GM23338 (cell line): ENCODE measurements at regions not wholly inside any gene's neighbourhood (a gene's known extent, or its start where the extent isn't known, plus 50 kb on each side); places are given as distances from the start of the nearest gene placed in this dataset.

Source experiments
- ATAC-seq: fragments of 200-7000 bp; cut with Tn5 transposase; 3 replicates; pipeline ENCODE4 v1.9.1; 2020
- DNase-seq: peaks from one replicate; pipeline ENCODE4 v3.0.0-alpha.2; 2015; ENCODE audit warnings: low spot score
- H2AFZ ChIP-seq: fragments of 200-600 bp; sonication (generic); 2 replicates; pipeline ENCODE4 v1.8.0; 2016; ENCODE audit warnings: antibody characterized with exemption, mild to moderate bottlenecking, moderate library complexity
- H3F3A ChIP-seq: fragments of 200-600 bp; sonication (generic); replicated peaks from 2 replicates; pipeline ENCODE4 v1.8.0; 2017; ENCODE audit warnings: antibody characterized with exemption, mixed run types, low read depth
- H3K27ac ChIP-seq: fragments of 200-600 bp; sonication (generic); 2 replicates; pipeline ENCODE4 v1.6.1; 2016; ENCODE audit warnings: low read depth
- H3K27me3 ChIP-seq: fragments of 200-600 bp; sonication (generic); 2 replicates; pipeline ENCODE4 v1.8.0; 2016; ENCODE audit warnings: mild to moderate bottlenecking, mixed run types, moderate library complexity; ENCODE audit not compliant: insufficient read depth
- H3K36me3 ChIP-seq: fragments of 200-600 bp; sonication (generic); 2 replicates; pipeline ENCODE4 v1.8.0; 2016; ENCODE audit warnings: mild to moderate bottlenecking; ENCODE audit not compliant: insufficient read depth
- H3K4me1 ChIP-seq: fragments of 200-600 bp; sonication (generic); 2 replicates; pipeline ENCODE4 v1.8.0; 2016; ENCODE audit warnings: mild to moderate bottlenecking, moderate library complexity; ENCODE audit not compliant: insufficient read depth
- H3K4me2 ChIP-seq: fragments of 200-600 bp; sonication (generic); 2 replicates; pipeline ENCODE4 v1.7.1; 2017; ENCODE audit warnings: mixed run types
- H3K4me3 ChIP-seq: fragments of 200-600 bp; sonication (generic); 2 replicates; pipeline ENCODE4 v1.6.1; 2016; ENCODE audit warnings: mixed run types
- H3K79me2 ChIP-seq: fragments of 200-600 bp; sonication (generic); replicated peaks from 2 replicates; pipeline ENCODE4 v1.8.0; 2017; ENCODE audit warnings: mild to moderate bottlenecking; ENCODE audit not compliant: insufficient read depth
- H3K9me2 ChIP-seq: fragments of 200-600 bp; sonication (generic); 2 replicates; pipeline ENCODE4 v1.8.0; 2017; ENCODE audit not compliant: insufficient read depth
- H4K20me1 ChIP-seq: fragments of 200-600 bp; sonication (generic); replicated peaks from 2 replicates; pipeline ENCODE4 v1.8.0; 2017; ENCODE audit warnings: mild to moderate bottlenecking; ENCODE audit not compliant: insufficient read depth
- H3K27ac Mint-ChIP-seq: 2 replicates; pipeline ENCODE4 v1.8.0; 2020; ENCODE audit warnings: inconsistent platforms, mild to moderate bottlenecking, moderate library complexity, mixed read lengths
- H3K27me3 Mint-ChIP-seq: 3 replicates; pipeline ENCODE4 v1.8.0; 2022; ENCODE audit warnings: low read depth, mild to moderate bottlenecking, moderate library complexity, mixed read lengths, inconsistent platforms; ENCODE audit not compliant: insufficient read depth, poor library complexity
- H3K36me3 Mint-ChIP-seq: 3 replicates; pipeline ENCODE4 v1.8.0; 2021; ENCODE audit warnings: low read depth, mild to moderate bottlenecking, inconsistent platforms, moderate library complexity, mixed read lengths
- H3K4me1 Mint-ChIP-seq: 3 replicates; pipeline ENCODE4 v1.8.0; 2020; ENCODE audit warnings: mild to moderate bottlenecking, inconsistent platforms, mixed read lengths
- H3K4me3 Mint-ChIP-seq: 3 replicates; pipeline ENCODE4 v1.8.0; 2021; ENCODE audit warnings: moderate library complexity, mild to moderate bottlenecking, inconsistent platforms, mixed read lengths
- H3K9me3 Mint-ChIP-seq: 3 replicates; pipeline ENCODE4 v1.8.0; 2020; ENCODE audit warnings: moderate library complexity, mild to moderate bottlenecking, inconsistent platforms, mixed read lengths
- CREB1 ChIP-seq: fragments of 250-450 bp; sonication (Bioruptor Pico); IDR thresholded peaks from 2 replicates; pipeline ENCODE4 v1.5.0; 2020; ENCODE audit warnings: low read depth, mild to moderate bottlenecking, moderate library complexity
- EZH2 ChIP-seq: fragments of 200-600 bp; sonication (generic); IDR thresholded peaks from one replicate; pipeline ENCODE4 v1.8.0; 2017; ENCODE audit warnings: antibody characterized with exemption, mild to moderate bottlenecking, low read depth; ENCODE audit not compliant: unreplicated experiment
- EZH2phosphoT487 ChIP-seq: fragments of 200-600 bp; sonication (generic); IDR thresholded peaks from one replicate; pipeline ENCODE4 v1.8.1; 2018; ENCODE audit warnings: antibody characterized with exemption; ENCODE audit not compliant: unreplicated experiment
- JUNB ChIP-seq: IDR thresholded peaks from one replicate; pipeline ENCODE4 v1.6.1; 2016; ENCODE audit warnings: antibody characterized with exemption; ENCODE audit not compliant: unreplicated experiment
- NANOG ChIP-seq: IDR thresholded peaks from 2 replicates; pipeline ENCODE4 v1.6.1; 2016; ENCODE audit warnings: antibody characterized with exemption, borderline replicate concordance
- POLR2AphosphoS5 ChIP-seq: IDR thresholded peaks from 2 replicates; pipeline ENCODE4 v1.6.1; 2016; ENCODE audit warnings: antibody characterized with exemption, low read depth
- STAT1 ChIP-seq: IDR thresholded peaks from one replicate; pipeline ENCODE4 v1.6.1; 2016; ENCODE audit warnings: antibody characterized with exemption; ENCODE audit not compliant: unreplicated experiment
- ZNF114 ChIP-seq: fragments of 250-450 bp; sonication (Bioruptor Pico); IDR thresholded peaks from 2 replicates; pipeline ENCODE4 v1.5.0; 2020; ENCODE audit warnings: mild to moderate bottlenecking, moderate library complexity
- ZNF331 ChIP-seq: fragments of 250-450 bp; sonication (Bioruptor Pico); IDR thresholded peaks from 2 replicates; pipeline ENCODE4 v1.5.0; 2020; ENCODE audit warnings: low read depth, mild to moderate bottlenecking, moderate library complexity
- TF ChIP-seq, protein P1 (sequence below): IDR thresholded peaks from 2 replicates; pipeline ENCODE4 v1.6.1; 2016; ENCODE audit warnings: antibody characterized with exemption
- TF ChIP-seq, protein P2 (sequence below): IDR thresholded peaks from one replicate; pipeline ENCODE4 v1.6.1; 2018; ENCODE audit warnings: antibody characterized with exemption; ENCODE audit not compliant: unreplicated experiment

- Histone ChIP-seq H3K27ac (no peak overlapping the region), H4K20me1 (no peaks in the 10 kb centered on the region), H3K4me3 (no peak overlapping the region), H3K4me2 (no peak overlapping the region), H3K27me3 (no peaks in the 10 kb centered on the region), H3F3A (no peaks in the 10 kb centered on the region), H2AFZ (no peak overlapping the region), H3K4me1 (no peaks in the 10 kb centered on the region), H3K36me3 (no peaks in the 10 kb centered on the region), H3K79me2 (no peaks in the 10 kb centered on the region), H3K9me2 (peaks cover 6% of the 10 kb centered on the region; the same call in 1 of the 2 replicates)
- Mint-ChIP-seq H3K9me3 (peaks cover 16% of the 10 kb centered on the region; the same call in 2 of the 3 replicates), H3K36me3 (no peaks in the 10 kb centered on the region; the same call in 2 of the 3 replicates), H3K4me3 (no peak overlapping the region), H3K27me3 (peaks cover 5% of the 10 kb centered on the region), H3K4me1 (no peaks in the 10 kb centered on the region), H3K27ac (no peak overlapping the region)
- ATAC-seq (no peak), DNase-seq (no peak)
- TF ChIP-seq CREB1 (CRISPR knock-in tag), result no peak
- TF ChIP-seq STAT1, result no peak
- TF ChIP-seq, protein P1, sequence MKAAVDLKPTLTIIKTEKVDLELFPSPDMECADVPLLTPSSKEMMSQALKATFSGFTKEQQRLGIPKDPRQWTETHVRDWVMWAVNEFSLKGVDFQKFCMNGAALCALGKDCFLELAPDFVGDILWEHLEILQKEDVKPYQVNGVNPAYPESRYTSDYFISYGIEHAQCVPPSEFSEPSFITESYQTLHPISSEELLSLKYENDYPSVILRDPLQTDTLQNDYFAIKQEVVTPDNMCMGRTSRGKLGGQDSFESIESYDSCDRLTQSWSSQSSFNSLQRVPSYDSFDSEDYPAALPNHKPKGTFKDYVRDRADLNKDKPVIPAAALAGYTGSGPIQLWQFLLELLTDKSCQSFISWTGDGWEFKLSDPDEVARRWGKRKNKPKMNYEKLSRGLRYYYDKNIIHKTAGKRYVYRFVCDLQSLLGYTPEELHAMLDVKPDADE, result no peak
- no peak for TF ChIP-seq NANOG
- no peak for TF ChIP-seq EZH2
- TF ChIP-seq POLR2AphosphoS5, result no peak
- TF ChIP-seq JUNB, result no peak
- TF ChIP-seq ZNF114 (CRISPR knock-in tag), result no peak
- no peak for TF ChIP-seq ZNF331 (CRISPR knock-in tag)
- no peak for TF ChIP-seq EZH2phosphoT487
- TF ChIP-seq, protein P2, sequence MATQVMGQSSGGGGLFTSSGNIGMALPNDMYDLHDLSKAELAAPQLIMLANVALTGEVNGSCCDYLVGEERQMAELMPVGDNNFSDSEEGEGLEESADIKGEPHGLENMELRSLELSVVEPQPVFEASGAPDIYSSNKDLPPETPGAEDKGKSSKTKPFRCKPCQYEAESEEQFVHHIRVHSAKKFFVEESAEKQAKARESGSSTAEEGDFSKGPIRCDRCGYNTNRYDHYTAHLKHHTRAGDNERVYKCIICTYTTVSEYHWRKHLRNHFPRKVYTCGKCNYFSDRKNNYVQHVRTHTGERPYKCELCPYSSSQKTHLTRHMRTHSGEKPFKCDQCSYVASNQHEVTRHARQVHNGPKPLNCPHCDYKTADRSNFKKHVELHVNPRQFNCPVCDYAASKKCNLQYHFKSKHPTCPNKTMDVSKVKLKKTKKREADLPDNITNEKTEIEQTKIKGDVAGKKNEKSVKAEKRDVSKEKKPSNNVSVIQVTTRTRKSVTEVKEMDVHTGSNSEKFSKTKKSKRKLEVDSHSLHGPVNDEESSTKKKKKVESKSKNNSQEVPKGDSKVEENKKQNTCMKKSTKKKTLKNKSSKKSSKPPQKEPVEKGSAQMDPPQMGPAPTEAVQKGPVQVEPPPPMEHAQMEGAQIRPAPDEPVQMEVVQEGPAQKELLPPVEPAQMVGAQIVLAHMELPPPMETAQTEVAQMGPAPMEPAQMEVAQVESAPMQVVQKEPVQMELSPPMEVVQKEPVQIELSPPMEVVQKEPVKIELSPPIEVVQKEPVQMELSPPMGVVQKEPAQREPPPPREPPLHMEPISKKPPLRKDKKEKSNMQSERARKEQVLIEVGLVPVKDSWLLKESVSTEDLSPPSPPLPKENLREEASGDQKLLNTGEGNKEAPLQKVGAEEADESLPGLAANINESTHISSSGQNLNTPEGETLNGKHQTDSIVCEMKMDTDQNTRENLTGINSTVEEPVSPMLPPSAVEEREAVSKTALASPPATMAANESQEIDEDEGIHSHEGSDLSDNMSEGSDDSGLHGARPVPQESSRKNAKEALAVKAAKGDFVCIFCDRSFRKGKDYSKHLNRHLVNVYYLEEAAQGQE, result no peak
Observed at GRCh38 chr4:134072137-134072536, 129.5 kb downstream of the PABPC4L start.

GRCh38 chr4:134070174-134070573 is 131.4 kb downstream of the PABPC4L start:
- H3K27me3 Mint-ChIP-seq, result peaks cover 5% of the 10 kb centered on the region
- ATAC-seq, result no peak
- TF ChIP-seq CREB1 (CRISPR knock-in tag), result no peak
- TF ChIP-seq, protein P1, result no peak

More at GRCh38 chr4:134070174-134070573, 131.4 kb downstream of the PABPC4L start:
- Histone ChIP-seq H3K36me3 (no peaks in the 10 kb centered on the region), H3K4me3 (no peak overlapping the region), H2AFZ (no peak overlapping the region), H3K4me2 (no peak overlapping the region), H4K20me1 (no peaks in the 10 kb centered on the region), H3K27ac (no peak overlapping the region), H3K9me2 (peaks cover 6% of the 10 kb centered on the region; the same call in 1 of the 2 replicates), H3K4me1 (no peaks in the 10 kb centered on the region), H3K27me3 (no peaks in the 10 kb centered on the region), H3K79me2 (no peaks in the 10 kb centered on the region), H3F3A (no peaks in the 10 kb centered on the region)
- H3K4me3 Mint-ChIP-seq, result no peak overlapping the region
- H3K27ac Mint-ChIP-seq, result no peak overlapping the region
- DNase-seq, result no peak
- peaks cover 16% of the 10 kb centered on the region; the same call in 2 of the 3 replicates for H3K9me3 Mint-ChIP-seq
- H3K36me3 Mint-ChIP-seq, result no peaks in the 10 kb centered on the region; the same call in 2 of the 3 replicates
- no peaks in the 10 kb centered on the region for H3K4me1 Mint-ChIP-seq
